ENCODE measurements at regions not wholly inside any gene's neighbourhood (a gene's known extent, or its start where the extent isn't known, plus 50 kb on each side); places are given as distances from the start of the nearest gene placed in this dataset.

DNA sequence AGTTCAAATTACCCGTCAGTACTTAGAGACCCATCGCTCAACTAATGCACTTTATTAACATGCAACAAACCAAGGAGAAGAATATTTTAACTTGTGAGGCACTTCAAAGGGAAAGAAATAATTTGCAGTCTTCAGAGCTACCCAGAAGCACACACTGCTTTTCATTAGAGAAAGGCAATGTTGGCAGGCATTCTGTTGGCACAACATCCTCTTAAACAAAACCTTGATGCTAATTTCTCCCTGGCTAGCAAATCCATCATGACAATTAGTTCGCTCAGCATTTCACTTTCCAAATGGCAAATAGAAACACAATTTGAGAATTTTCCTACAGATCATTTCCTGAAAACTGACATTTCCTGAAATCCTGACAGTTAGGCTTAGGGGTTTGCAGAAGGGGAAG is 155.6 kb upstream of the FAM13C start:
- DNase-seq, result no peak
- Mint-ChIP-seq H3K36me3 (ENCODE audit: low read depth) (no peaks in the 10 kb centered on the region), H3K9me3 (no peaks in the 10 kb centered on the region), H3K27me3 (ENCODE audit: low read depth, poor library complexity) (peaks cover 17% of the 10 kb centered on the region), H3K4me1 (no peaks in the 10 kb centered on the region), H3K27ac (no peak overlapping the region), H3K4me3 (no peak overlapping the region)
- TF ChIP-seq, protein P1, sequence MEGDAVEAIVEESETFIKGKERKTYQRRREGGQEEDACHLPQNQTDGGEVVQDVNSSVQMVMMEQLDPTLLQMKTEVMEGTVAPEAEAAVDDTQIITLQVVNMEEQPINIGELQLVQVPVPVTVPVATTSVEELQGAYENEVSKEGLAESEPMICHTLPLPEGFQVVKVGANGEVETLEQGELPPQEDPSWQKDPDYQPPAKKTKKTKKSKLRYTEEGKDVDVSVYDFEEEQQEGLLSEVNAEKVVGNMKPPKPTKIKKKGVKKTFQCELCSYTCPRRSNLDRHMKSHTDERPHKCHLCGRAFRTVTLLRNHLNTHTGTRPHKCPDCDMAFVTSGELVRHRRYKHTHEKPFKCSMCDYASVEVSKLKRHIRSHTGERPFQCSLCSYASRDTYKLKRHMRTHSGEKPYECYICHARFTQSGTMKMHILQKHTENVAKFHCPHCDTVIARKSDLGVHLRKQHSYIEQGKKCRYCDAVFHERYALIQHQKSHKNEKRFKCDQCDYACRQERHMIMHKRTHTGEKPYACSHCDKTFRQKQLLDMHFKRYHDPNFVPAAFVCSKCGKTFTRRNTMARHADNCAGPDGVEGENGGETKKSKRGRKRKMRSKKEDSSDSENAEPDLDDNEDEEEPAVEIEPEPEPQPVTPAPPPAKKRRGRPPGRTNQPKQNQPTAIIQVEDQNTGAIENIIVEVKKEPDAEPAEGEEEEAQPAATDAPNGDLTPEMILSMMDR (IDR thresholded peaks at IDR 0.05), result no peak

GRCh38 chr10:59517341-59517899 is 155.1 kb upstream of the FAM13C start:
- no peak overlapping the region for H3K4me3 Mint-ChIP-seq
- peaks cover 19% of the 10 kb centered on the region for H3K27me3 Mint-ChIP-seq (ENCODE audit: low read depth, poor library complexity)
- TF ChIP-seq, protein P1 (IDR thresholded peaks at IDR 0.05), result no peak
- no peak for DNase-seq
- no peaks in the 10 kb centered on the region for H3K9me3 Mint-ChIP-seq
- no peaks in the 10 kb centered on the region for H3K36me3 Mint-ChIP-seq (ENCODE audit: low read depth)
- no peak overlapping the region for H3K27ac Mint-ChIP-seq
- no peaks in the 10 kb centered on the region for H3K4me1 Mint-ChIP-seq

DNA sequence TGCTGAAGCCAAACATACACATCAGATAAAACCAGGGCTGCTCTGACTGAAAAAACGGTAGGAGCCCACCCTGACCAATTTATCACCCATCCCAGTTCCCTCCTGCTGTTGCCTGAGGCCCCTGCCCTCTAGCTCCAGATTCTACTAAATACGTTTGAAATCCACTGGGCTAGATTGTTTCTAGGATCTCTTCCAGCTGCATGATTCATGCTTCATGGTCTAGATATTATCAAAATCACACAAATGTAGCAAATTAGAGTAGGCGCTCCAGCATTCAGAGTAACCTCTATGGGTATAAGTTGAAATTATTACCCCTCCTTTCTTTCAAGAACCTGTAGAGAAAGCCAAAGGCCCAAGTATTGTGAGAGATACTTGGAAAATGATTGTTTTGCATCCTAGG is 151.2 kb upstream of the FAM13C start:
- Mint-ChIP-seq H3K27me3 (ENCODE audit: low read depth, poor library complexity) (peaks cover 21% of the 10 kb centered on the region), H3K4me3 (no peak overlapping the region), H3K9me3 (no peaks in the 10 kb centered on the region), H3K27ac (no peak overlapping the region), H3K36me3 (ENCODE audit: low read depth) (no peaks in the 10 kb centered on the region), H3K4me1 (no peaks in the 10 kb centered on the region)
- DNase-seq, result no peak
- TF ChIP-seq, protein P1 (IDR thresholded peaks at IDR 0.05), result no peak

GRCh38 chr10:59512951-59513350 is 150.6 kb upstream of the FAM13C start:
- Mint-ChIP-seq H3K36me3 (ENCODE audit: low read depth) (no peaks in the 10 kb centered on the region), H3K4me1 (no peaks in the 10 kb centered on the region), H3K27ac (no peak overlapping the region), H3K9me3 (no peaks in the 10 kb centered on the region), H3K4me3 (no peak overlapping the region), H3K27me3 (ENCODE audit: low read depth, poor library complexity) (peaks cover 17% of the 10 kb centered on the region)
- DNase-seq, result no peak
- TF ChIP-seq, protein P1 (IDR thresholded peaks at IDR 0.05), result no peak

GRCh38 chr10:59508956-59509355 is 146.6 kb upstream of the FAM13C start:
- H3K27ac Mint-ChIP-seq, result no peak overlapping the region
- no peaks in the 10 kb centered on the region for H3K9me3 Mint-ChIP-seq
- H3K36me3 Mint-ChIP-seq (ENCODE audit: low read depth), result no peaks in the 10 kb centered on the region
- no peak for DNase-seq
- H3K4me1 Mint-ChIP-seq, result no peaks in the 10 kb centered on the region
- H3K4me3 Mint-ChIP-seq, result no peak overlapping the region
- peaks cover 10% of the 10 kb centered on the region for H3K27me3 Mint-ChIP-seq (ENCODE audit: low read depth, poor library complexity)
- TF ChIP-seq, protein P1 (IDR thresholded peaks at IDR 0.05), result no peak

DNA sequence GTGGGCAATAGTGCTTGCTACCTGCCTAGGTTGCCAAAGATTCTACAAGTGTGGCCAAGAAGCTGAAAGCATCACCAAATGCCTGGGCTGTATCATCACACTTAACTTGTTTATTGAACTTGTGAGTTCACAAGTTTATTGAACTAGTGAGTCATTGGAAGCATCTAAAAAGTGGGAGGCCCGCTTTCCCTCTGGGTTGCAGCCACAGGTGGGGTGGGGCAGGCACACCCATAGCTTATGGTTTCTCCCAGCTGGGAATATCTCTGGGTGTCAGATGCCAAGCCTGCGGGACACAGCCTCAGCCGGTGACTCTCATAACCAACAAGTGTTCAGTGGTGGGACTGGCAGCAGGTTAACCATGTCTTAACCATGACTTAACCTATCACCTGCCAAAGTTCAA is 145.9 kb upstream of the FAM13C start:
- no peaks in the 10 kb centered on the region for H3K36me3 Mint-ChIP-seq (ENCODE audit: low read depth)
- no peak overlapping the region for H3K27ac Mint-ChIP-seq
- no peaks in the 10 kb centered on the region for H3K9me3 Mint-ChIP-seq
- peaks cover 8% of the 10 kb centered on the region for H3K27me3 Mint-ChIP-seq (ENCODE audit: low read depth, poor library complexity)
- DNase-seq, result no peak
- H3K4me1 Mint-ChIP-seq, result no peaks in the 10 kb centered on the region
- TF ChIP-seq, protein P1 (IDR thresholded peaks at IDR 0.05), result no peak
- no peak overlapping the region for H3K4me3 Mint-ChIP-seq
